Trophoblast cell (in vitro differentiated cells and primary cell): ENCODE measurements at regions not wholly inside any gene's neighbourhood (a gene's known extent, or its start where the extent isn't known, plus 50 kb on each side); places are given as distances from the start of the nearest gene placed in this dataset.

Experiments
- DNase-seq, 2 donors: peaks; one replicate each; pipeline ENCODE4 v3.0.0-alpha.2; 2016
- H2AFZ ChIP-seq: 2 replicates; pipeline ENCODE4 v1.6.1; 2013; ENCODE audit warnings: low read length, moderate library complexity, mild to moderate bottlenecking; ENCODE audit not compliant: insufficient read depth, poor library complexity
- H2AK5ac ChIP-seq: 2 replicates; pipeline ENCODE4 v1.6.1; 2013; ENCODE audit warnings: mild to moderate bottlenecking, low read length
- H2BK120ac ChIP-seq: 2 replicates; pipeline ENCODE4 v1.6.1; 2013; ENCODE audit warnings: low read length, mild to moderate bottlenecking, moderate library complexity; ENCODE audit not compliant: insufficient read depth, poor library complexity
- H2BK12ac ChIP-seq: 2 replicates; pipeline ENCODE4 v1.6.1; 2013; ENCODE audit warnings: mild to moderate bottlenecking, low read length, moderate library complexity
- H2BK5ac ChIP-seq: 2 replicates; pipeline ENCODE4 v1.6.1; 2013; ENCODE audit warnings: low read length, low read depth, moderate library complexity, mild to moderate bottlenecking; ENCODE audit not compliant: poor library complexity
- H3K14ac ChIP-seq: 2 replicates; pipeline ENCODE4 v1.6.1; 2013; ENCODE audit warnings: mild to moderate bottlenecking, low read length
- H3K18ac ChIP-seq: 2 replicates; pipeline ENCODE4 v1.6.1; 2013; ENCODE audit warnings: mild to moderate bottlenecking, low read length
- H3K23ac ChIP-seq: 2 replicates; pipeline ENCODE4 v1.6.1; 2013; ENCODE audit warnings: low read length
- H3K27ac ChIP-seq: 2 replicates; pipeline ENCODE4 v1.5.1; 2013; ENCODE audit warnings: low read depth, mild to moderate bottlenecking, inconsistent platforms, low read length, moderate library complexity
- H3K27me3 ChIP-seq: 2 replicates; pipeline ENCODE4 v1.6.1; 2013; ENCODE audit warnings: inconsistent platforms, mild to moderate bottlenecking, low read length, moderate library complexity; ENCODE audit not compliant: insufficient read depth
- H3K36me3 ChIP-seq, 2 experiments: 1 replicate in 1 of 2; 2 replicates in 1 of 2; pipeline ENCODE4 v1.6.1; 2013; ENCODE audit warnings: low read length in 2 of 2, mild to moderate bottlenecking in 2 of 2, moderate library complexity in 1 of 2; ENCODE audit not compliant: insufficient read depth in 2 of 2, control insufficient read depth in 1 of 2
- H3K4ac ChIP-seq: 2 replicates; pipeline ENCODE4 v1.6.1; 2013; ENCODE audit warnings: low read depth, mild to moderate bottlenecking, low read length, moderate library complexity
- H3K4me1 ChIP-seq, 2 experiments: 1 replicate in 1 of 2; 2 replicates in 1 of 2; pipeline ENCODE4 v1.6.1; 2013; ENCODE audit warnings: low read length in 2 of 2, mild to moderate bottlenecking in 2 of 2, moderate library complexity in 1 of 2; ENCODE audit not compliant: insufficient read depth in 2 of 2, control insufficient read depth in 1 of 2
- H3K4me2 ChIP-seq: 2 replicates; pipeline ENCODE4 v1.6.1; 2013; ENCODE audit warnings: inconsistent platforms, mild to moderate bottlenecking, low read length, moderate library complexity
- H3K4me3 ChIP-seq: 2 replicates; pipeline ENCODE4 v1.5.1; 2013; ENCODE audit warnings: mild to moderate bottlenecking, low read depth, low read length, inconsistent platforms
- H3K79me1 ChIP-seq: one replicate; pipeline ENCODE4 v1.6.1; 2013; ENCODE audit warnings: low read length
- H3K79me2 ChIP-seq: 2 replicates; pipeline ENCODE4 v1.6.1; 2013; ENCODE audit warnings: low read length, mild to moderate bottlenecking; ENCODE audit not compliant: control insufficient read depth, insufficient read depth, poor library complexity
- H3K9ac ChIP-seq: 2 replicates; pipeline ENCODE4 v1.6.1; 2013; ENCODE audit warnings: mild to moderate bottlenecking, low read length
- H3K9me3 ChIP-seq: 2 replicates; pipeline ENCODE4 v1.6.1; 2013; ENCODE audit warnings: low read depth, mild to moderate bottlenecking, control low read depth, inconsistent platforms, low read length; ENCODE audit not compliant: insufficient read depth
- H4K12ac ChIP-seq: 2 replicates; pipeline ENCODE4 v1.6.1; 2013; ENCODE audit warnings: low read depth, mild to moderate bottlenecking, low read length, moderate library complexity
- H4K8ac ChIP-seq: 2 replicates; pipeline ENCODE4 v1.6.1; 2013; ENCODE audit warnings: low read depth, mild to moderate bottlenecking, low read length, moderate library complexity
- H4K91ac ChIP-seq: one replicate; pipeline ENCODE4 v1.6.1; 2013; ENCODE audit warnings: low read depth, mild to moderate bottlenecking, low read length, moderate library complexity
- WGBS: extraction: QIAGEN DNeasy Blood & Tissue Kit; methylation state at CpG from one replicate; pipeline ENCODE4 v1.1.7; 2013; ENCODE audit warnings: missing lambda C conversion rate; ENCODE audit not compliant: insufficient read length, insufficient coverage; ENCODE audit errors: extremely low coverage; 5-methylcytosine and 5-hydroxymethylcytosine counted together

DNA sequence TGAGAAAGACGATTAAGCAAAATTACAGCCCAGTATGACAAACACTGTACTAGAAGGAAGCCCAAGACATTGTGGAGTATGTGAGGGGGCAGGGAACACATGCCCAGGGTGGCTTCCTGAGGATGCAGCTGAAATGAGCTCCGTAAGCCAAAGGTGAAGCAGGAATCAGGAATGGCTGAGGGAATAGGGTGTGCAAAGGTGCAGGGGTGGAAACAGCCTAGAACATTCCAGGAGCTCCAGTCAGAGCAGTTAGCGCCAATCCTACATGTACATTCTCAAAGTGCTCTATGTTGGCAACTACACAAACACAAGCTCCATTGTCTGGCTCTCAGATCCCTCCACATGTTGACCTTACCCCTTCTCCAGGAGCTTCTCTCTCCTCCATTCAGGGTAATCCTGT lies 257.9 kb downstream of the MAN2A1 start:
- no peak overlapping the region for H3K4ac ChIP-seq
- H3K4me1 ChIP-seq, result peaks cover 11 to 17% of the 10 kb centered on the region in 2 experiments
- H3K27me3 ChIP-seq, result no peaks in the 10 kb centered on the region
- H3K79me1 ChIP-seq, result peaks cover 9% of the 10 kb centered on the region
- H3K79me2 ChIP-seq, result peaks cover 2% of the 10 kb centered on the region
- no peak overlapping the region for H2AFZ ChIP-seq
- H4K8ac ChIP-seq, result no peak overlapping the region
- no peak overlapping the region for H2AK5ac ChIP-seq
- H2BK5ac ChIP-seq, result no peak overlapping the region
- no peak overlapping the region for H3K27ac ChIP-seq
- no peak overlapping the region for H2BK120ac ChIP-seq
- no peak overlapping the region for H4K91ac ChIP-seq
- no peak overlapping the region for H3K18ac ChIP-seq
- no CpG with 5 or more reads among the region's 3 CpGs for WGBS
- H3K9ac ChIP-seq, result no peak overlapping the region
- H3K14ac ChIP-seq, result no peak overlapping the region
- no peak overlapping the region for H3K23ac ChIP-seq
- H3K36me3 ChIP-seq, result no peaks in the 10 kb centered on the region
- H3K4me2 ChIP-seq, result no peak overlapping the region
- no peak overlapping the region for H2BK12ac ChIP-seq
- no peak overlapping the region for H3K4me3 ChIP-seq
- no peak overlapping the region for H4K12ac ChIP-seq
- H3K9me3 ChIP-seq, result no peaks in the 10 kb centered on the region
- peak; percentile 73 to 74 for DNase-seq

DNA sequence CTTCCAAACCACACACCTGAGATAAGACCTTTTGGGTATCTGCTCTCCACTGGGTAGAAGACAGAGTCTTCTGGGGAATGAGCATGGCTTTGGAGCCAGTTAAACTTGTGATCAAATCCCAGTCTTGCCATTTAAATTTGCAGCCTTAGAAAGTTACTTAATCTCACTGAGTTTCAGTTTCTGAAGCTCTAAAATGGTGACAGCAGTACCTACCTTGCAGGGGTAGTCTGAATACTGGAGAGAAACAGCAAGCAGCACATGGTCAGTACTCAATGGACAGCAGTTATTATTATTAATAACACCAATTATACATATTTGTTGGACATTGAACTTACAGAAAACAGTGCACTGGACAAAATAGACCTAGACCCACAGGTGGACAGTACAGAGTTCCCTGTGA lies 260.9 kb downstream of the MAN2A1 start:
- H3K27ac ChIP-seq, result no peak overlapping the region
- no peak overlapping the region for H4K8ac ChIP-seq
- H3K9me3 ChIP-seq, result no peaks in the 10 kb centered on the region
- peaks cover 0 to 3% of the 10 kb centered on the region in 2 experiments for H3K4me1 ChIP-seq
- H3K4me3 ChIP-seq, result no peak overlapping the region
- no peak overlapping the region for H2AK5ac ChIP-seq
- no peak overlapping the region for H3K23ac ChIP-seq
- H3K18ac ChIP-seq, result no peak overlapping the region
- DNase-seq, result no peak
- no peaks in the 10 kb centered on the region for H3K79me2 ChIP-seq
- no peaks in the 10 kb centered on the region for H3K36me3 ChIP-seq
- no peak overlapping the region for H2BK12ac ChIP-seq
- H3K14ac ChIP-seq, result no peak overlapping the region
- H3K9ac ChIP-seq, result no peak overlapping the region
- H2BK120ac ChIP-seq, result no peak overlapping the region
- no peaks in the 10 kb centered on the region for H3K27me3 ChIP-seq
- no peak overlapping the region for H2BK5ac ChIP-seq
- no peaks in the 10 kb centered on the region for H3K79me1 ChIP-seq
- H2AFZ ChIP-seq, result no peak overlapping the region
- no peak overlapping the region for H4K91ac ChIP-seq
- no peak overlapping the region for H3K4ac ChIP-seq
- H4K12ac ChIP-seq, result no peak overlapping the region
- no peak overlapping the region for H3K4me2 ChIP-seq

DNA sequence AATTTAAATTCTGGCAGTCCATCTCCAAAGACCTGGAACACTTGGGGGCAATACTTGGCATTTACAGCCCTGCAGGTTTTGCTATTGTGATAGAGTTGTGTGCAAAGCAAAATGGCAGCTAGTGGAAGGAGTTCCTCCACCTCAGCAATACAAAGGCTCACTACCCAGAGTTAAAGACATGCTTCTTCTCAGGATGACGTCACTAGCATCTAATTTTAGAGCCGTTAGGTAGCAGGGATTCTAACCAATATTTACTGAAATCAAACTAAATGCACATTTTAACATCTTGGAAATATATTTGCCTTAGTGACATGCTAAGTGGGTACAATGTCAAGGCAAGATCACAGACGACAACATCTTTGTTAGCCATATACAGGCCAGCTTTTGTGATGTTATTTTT lies 261.6 kb downstream of the MAN2A1 start:
- no peak overlapping the region for H4K8ac ChIP-seq
- no peak overlapping the region for H3K4me2 ChIP-seq
- H4K12ac ChIP-seq, result no peak overlapping the region
- H3K18ac ChIP-seq, result no peak overlapping the region
- no peak overlapping the region for H3K27ac ChIP-seq
- no peak overlapping the region for H3K14ac ChIP-seq
- no peak overlapping the region for H2BK120ac ChIP-seq
- DNase-seq, result no peak
- no peak overlapping the region for H3K4ac ChIP-seq
- H3K4me3 ChIP-seq, result no peak overlapping the region
- H2AK5ac ChIP-seq, result no peak overlapping the region
- H3K9me3 ChIP-seq, result no peaks in the 10 kb centered on the region
- H3K36me3 ChIP-seq, result no peaks in the 10 kb centered on the region
- H3K23ac ChIP-seq, result no peak overlapping the region
- no peak overlapping the region for H3K9ac ChIP-seq
- H2BK12ac ChIP-seq, result no peak overlapping the region
- no peak overlapping the region for H2BK5ac ChIP-seq
- H3K4me1 ChIP-seq, result no peaks in the 10 kb centered on the region
- H3K79me2 ChIP-seq, result no peaks in the 10 kb centered on the region
- WGBS, result no CpG with 5 or more reads among the region's 3 CpGs
- no peak overlapping the region for H4K91ac ChIP-seq
- H2AFZ ChIP-seq, result no peak overlapping the region
- H3K79me1 ChIP-seq, result no peaks in the 10 kb centered on the region
- H3K27me3 ChIP-seq, result no peaks in the 10 kb centered on the region

DNA sequence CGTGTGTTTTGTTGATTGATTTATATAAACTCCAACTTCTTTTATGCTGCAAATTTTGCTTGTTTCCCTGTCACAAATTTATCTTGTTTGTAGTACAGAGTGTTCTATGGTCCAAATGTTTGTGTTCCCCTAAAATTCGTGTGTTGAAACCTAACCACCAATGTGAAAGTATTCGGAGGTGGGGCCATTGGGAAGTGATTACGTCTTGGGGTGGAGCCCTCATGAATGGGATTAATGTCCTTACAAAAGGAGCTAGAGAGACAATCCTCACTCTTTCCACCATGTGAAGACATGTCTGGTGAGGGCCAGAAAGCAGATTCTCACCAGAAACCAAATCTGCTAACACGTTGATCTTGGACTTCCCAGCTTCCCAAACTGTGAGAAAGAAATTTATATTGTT lies 262.0 kb downstream of the MAN2A1 start:
- H2AK5ac ChIP-seq, result no peak overlapping the region
- no peak overlapping the region for H3K14ac ChIP-seq
- H3K4me1 ChIP-seq, result no peaks in the 10 kb centered on the region
- DNase-seq, result no peak
- H3K9ac ChIP-seq, result no peak overlapping the region
- no peak overlapping the region for H4K91ac ChIP-seq
- H3K79me2 ChIP-seq, result no peaks in the 10 kb centered on the region
- H2BK12ac ChIP-seq, result no peak overlapping the region
- no peaks in the 10 kb centered on the region for H3K9me3 ChIP-seq
- H2BK5ac ChIP-seq, result no peak overlapping the region
- no peak overlapping the region for H3K4me3 ChIP-seq
- H4K12ac ChIP-seq, result no peak overlapping the region
- no peaks in the 10 kb centered on the region for H3K27me3 ChIP-seq
- H3K27ac ChIP-seq, result no peak overlapping the region
- no CpG with 5 or more reads among the region's 5 CpGs for WGBS
- H3K18ac ChIP-seq, result no peak overlapping the region
- no peak overlapping the region for H2AFZ ChIP-seq
- no peaks in the 10 kb centered on the region for H3K79me1 ChIP-seq
- H3K36me3 ChIP-seq, result no peaks in the 10 kb centered on the region
- no peak overlapping the region for H3K23ac ChIP-seq
- no peak overlapping the region for H3K4me2 ChIP-seq
- no peak overlapping the region for H3K4ac ChIP-seq
- no peak overlapping the region for H4K8ac ChIP-seq
- no peak overlapping the region for H2BK120ac ChIP-seq
